ENCODE measurements at regions not wholly inside any gene's neighbourhood (a gene's known extent, or its start where the extent isn't known, plus 50 kb on each side); places are given as distances from the start of the nearest gene placed in this dataset.

DNA sequence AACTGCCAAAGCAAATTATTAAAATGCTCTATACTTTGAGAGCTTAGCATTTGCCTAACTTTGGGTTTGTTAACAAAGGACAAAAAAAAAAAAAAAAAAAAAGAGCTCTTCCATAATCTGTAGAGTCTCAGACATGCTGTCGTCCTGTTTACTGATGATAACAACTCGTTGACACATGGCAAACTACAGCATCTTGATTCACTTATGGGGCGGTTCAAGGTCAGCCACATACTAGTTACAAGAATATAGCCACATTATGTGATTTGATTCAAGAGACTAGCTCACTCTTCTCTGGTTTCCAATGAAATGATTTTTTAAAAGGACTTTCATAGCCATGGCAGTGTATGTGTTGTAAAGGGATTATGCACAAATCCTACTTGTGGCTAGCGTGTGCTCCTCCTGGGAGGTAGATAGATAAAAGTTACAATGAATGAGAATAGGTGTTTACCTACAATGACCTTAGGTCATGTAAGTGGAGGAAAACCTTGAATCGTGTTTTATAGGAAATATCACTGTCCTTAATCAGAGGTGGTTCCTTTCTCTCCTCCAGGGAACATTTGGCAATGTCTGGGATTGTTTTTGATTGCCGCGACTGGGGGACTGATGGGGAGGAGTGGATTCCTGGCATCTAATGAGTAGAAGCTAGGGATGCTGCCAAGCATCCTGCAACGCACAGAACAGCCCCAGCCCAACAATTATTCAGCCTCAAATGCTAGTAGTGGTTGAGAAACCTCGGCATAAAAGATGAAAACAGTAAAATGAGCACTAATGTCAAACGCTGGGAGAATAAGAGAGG lies 969.2 kb upstream of the SLC35B3 start:
- Histone ChIP-seq H3K27ac (ENCODE audit: insufficient read depth, low read length) (no peak overlapping the region), H4K5ac (ENCODE audit: low read depth, low read length) (peak overlapping the region; percentile 30; the same call in 1 of the 2 replicates), H2BK15ac (ENCODE audit: low read depth, low read length) (peak overlapping the region; percentile 61; the same call in 2 of the 3 replicates), H3K36me3 (ENCODE audit: control insufficient read depth, insufficient read depth, low read length) (no peaks in the 10 kb centered on the region), H3K79me1 (ENCODE audit: low read depth in 1 of 2, low read length in 2 of 2) (no peaks in the 10 kb centered on the region), H2BK20ac (ENCODE audit: low read depth, low read length) (peak overlapping the region; percentile 87), H4K91ac (ENCODE audit: insufficient read depth, low read depth, low read length) (peak overlapping the region; percentile 30; the same call in 1 of the 2 replicates), H2AK5ac (ENCODE audit: low read depth, low read length) (peak overlapping the region; percentile 73; the same call in 1 of the 2 replicates), H3K23ac (ENCODE audit: low read depth, low read length) (no peak overlapping the region; the same call in 1 of the 2 replicates), H4K8ac (ENCODE audit: low read depth in 2 of 2, low read length in 2 of 2) (peak overlapping the region in 1 of 2 experiments; percentile 55; a peak in 1 of 4 replicates), H2AFZ (replicated peaks; ENCODE audit: low read length, poor library complexity) (peak overlapping the region; percentile 5), H3K18ac (ENCODE audit: low read depth, low read length) (peak overlapping the region; percentile 31; the same call in 1 of the 2 replicates), H2AK9ac (replicated peaks; ENCODE audit: low read depth, low read length, poor library complexity) (no peak overlapping the region), H2BK120ac (ENCODE audit: low read depth, low read length) (peak overlapping the region; percentile 86), H3K9ac (ENCODE audit: low read depth, low read length) (no peak overlapping the region), H3K4ac (ENCODE audit: low read depth, low read length) (peak overlapping the region; percentile 74), H3K56ac (ENCODE audit: extremely low read depth, insufficient read depth, low read length) (0 out of 2 replicates have a peak overlapping the region, but pooled peaks have one; percentile 18), H4K20me1 (ENCODE audit: insufficient read depth, low read length) (no peaks in the 10 kb centered on the region), H3K14ac (replicated peaks; ENCODE audit: low read depth, low read length) (peak overlapping the region; percentile 64), H3K4me3 (ENCODE audit: insufficient read depth, low read depth, low read length) (no peak overlapping the region), H3K9me3 (ENCODE audit: control insufficient read depth, insufficient read depth, low read length) (no peaks in the 10 kb centered on the region), H3K4me1 (ENCODE audit: control insufficient read depth, insufficient read depth, low read length) (peaks cover 8% of the 10 kb centered on the region), H3K4me2 (ENCODE audit: low read depth, low read length) (no peak overlapping the region), H3K27me3 (ENCODE audit: control insufficient read depth, insufficient read depth, low read length) (no peaks in the 10 kb centered on the region), H3K9me1 (ENCODE audit: insufficient read depth, low read length) (no peaks in the 10 kb centered on the region), H2BK5ac (ENCODE audit: low read depth, low read length, poor library complexity, severe bottlenecking) (no peak overlapping the region)
- in situ Hi-C loops (cut with MboI; ENCODE audit: low sequenced_read_pairs) (no loop called here), dilution Hi-C loops (cut with HindIII; ENCODE audit: low sequenced_read_pairs, unreplicated experiment) (no loop called here), intact Hi-C loops (cut with micrococcal nuclease) (loop anchor here (10.0 kb wide), 1 partner anchor 1010 kb away; the partner anchor contains the start of gene TFAP2A)
- DNase-seq, result no peak
- ChIA-PET CTCF (interaction anchor here (0.5 kb wide), 1 partner anchor 9 kb away, joined by 4 read pairs; no protein-coding TSS in a partner anchor), POLR2A (ENCODE audit: unreplicated experiment) (interaction anchor here (0.6 kb wide), 1 partner anchor 419 kb away, joined by 5 read pairs; no protein-coding TSS in a partner anchor)
- no TSS peak for BruUV-seq (replicated peaks)
- no peak for ATAC-seq (ENCODE audit: low read depth)
- WGBS, 2 experiments (ENCODE audit: extremely low coverage in 2 of 2, insufficient read length in 1 of 2), result no CpG with 5 or more reads among the region's 10 CpGs
- TF ChIP-seq RCOR1 (IDR thresholded peaks at IDR 0.05; ENCODE audit: insufficient replicate concordance, low read length) (no peak), MAFK (IDR thresholded peaks at IDR 0.05; ENCODE audit: low read depth, low read length) (no peak), FOS (IDR thresholded peaks at IDR 0.05; ENCODE audit: low read depth, low read length) (no peak), MXI1 (IDR thresholded peaks at IDR 0.05; ENCODE audit: borderline replicate concordance, low read depth, low read length) (no peak), POLR2A (IDR thresholded peaks at IDR 0.05; ENCODE audit: low read depth, low read length) (no peak), MAZ (IDR thresholded peaks at IDR 0.05; ENCODE audit: borderline replicate concordance, low read depth, low read length) (no peak), NFE2L2 (IDR thresholded peaks at IDR 0.05; ENCODE audit: low read depth, low read length) (no peak), RAD21 (IDR thresholded peaks at IDR 0.05; ENCODE audit: low read length) (no peak), BHLHE40 (IDR thresholded peaks at IDR 0.05; ENCODE audit: low read depth, low read length) (no peak), RFX5 (IDR thresholded peaks at IDR 0.05; ENCODE audit: low read depth, low read length) (no peak), CHD1 (IDR thresholded peaks at IDR 0.05; ENCODE audit: low read depth, low read length) (no peak)
- TF ChIP-seq, protein P1, sequence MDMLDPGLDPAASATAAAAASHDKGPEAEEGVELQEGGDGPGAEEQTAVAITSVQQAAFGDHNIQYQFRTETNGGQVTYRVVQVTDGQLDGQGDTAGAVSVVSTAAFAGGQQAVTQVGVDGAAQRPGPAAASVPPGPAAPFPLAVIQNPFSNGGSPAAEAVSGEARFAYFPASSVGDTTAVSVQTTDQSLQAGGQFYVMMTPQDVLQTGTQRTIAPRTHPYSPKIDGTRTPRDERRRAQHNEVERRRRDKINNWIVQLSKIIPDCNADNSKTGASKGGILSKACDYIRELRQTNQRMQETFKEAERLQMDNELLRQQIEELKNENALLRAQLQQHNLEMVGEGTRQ (IDR thresholded peaks at IDR 0.05; ENCODE audit: low read depth, low read length), result no peak
- TF ChIP-seq, protein P2, sequence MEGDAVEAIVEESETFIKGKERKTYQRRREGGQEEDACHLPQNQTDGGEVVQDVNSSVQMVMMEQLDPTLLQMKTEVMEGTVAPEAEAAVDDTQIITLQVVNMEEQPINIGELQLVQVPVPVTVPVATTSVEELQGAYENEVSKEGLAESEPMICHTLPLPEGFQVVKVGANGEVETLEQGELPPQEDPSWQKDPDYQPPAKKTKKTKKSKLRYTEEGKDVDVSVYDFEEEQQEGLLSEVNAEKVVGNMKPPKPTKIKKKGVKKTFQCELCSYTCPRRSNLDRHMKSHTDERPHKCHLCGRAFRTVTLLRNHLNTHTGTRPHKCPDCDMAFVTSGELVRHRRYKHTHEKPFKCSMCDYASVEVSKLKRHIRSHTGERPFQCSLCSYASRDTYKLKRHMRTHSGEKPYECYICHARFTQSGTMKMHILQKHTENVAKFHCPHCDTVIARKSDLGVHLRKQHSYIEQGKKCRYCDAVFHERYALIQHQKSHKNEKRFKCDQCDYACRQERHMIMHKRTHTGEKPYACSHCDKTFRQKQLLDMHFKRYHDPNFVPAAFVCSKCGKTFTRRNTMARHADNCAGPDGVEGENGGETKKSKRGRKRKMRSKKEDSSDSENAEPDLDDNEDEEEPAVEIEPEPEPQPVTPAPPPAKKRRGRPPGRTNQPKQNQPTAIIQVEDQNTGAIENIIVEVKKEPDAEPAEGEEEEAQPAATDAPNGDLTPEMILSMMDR (conservative IDR thresholded peaks at IDR 0.05; ENCODE audit: low read depth, low read length), result no peak
- TF ChIP-seq, protein P3, sequence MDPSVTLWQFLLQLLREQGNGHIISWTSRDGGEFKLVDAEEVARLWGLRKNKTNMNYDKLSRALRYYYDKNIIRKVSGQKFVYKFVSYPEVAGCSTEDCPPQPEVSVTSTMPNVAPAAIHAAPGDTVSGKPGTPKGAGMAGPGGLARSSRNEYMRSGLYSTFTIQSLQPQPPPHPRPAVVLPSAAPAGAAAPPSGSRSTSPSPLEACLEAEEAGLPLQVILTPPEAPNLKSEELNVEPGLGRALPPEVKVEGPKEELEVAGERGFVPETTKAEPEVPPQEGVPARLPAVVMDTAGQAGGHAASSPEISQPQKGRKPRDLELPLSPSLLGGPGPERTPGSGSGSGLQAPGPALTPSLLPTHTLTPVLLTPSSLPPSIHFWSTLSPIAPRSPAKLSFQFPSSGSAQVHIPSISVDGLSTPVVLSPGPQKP (IDR thresholded peaks at IDR 0.05; ENCODE audit: borderline replicate concordance, low read depth, low read length), result no peak
